ENCODE measurements at regions not wholly inside any gene's neighbourhood (a gene's known extent, or its start where the extent isn't known, plus 50 kb on each side); places are given as distances from the start of the nearest gene placed in this dataset.

DNA sequence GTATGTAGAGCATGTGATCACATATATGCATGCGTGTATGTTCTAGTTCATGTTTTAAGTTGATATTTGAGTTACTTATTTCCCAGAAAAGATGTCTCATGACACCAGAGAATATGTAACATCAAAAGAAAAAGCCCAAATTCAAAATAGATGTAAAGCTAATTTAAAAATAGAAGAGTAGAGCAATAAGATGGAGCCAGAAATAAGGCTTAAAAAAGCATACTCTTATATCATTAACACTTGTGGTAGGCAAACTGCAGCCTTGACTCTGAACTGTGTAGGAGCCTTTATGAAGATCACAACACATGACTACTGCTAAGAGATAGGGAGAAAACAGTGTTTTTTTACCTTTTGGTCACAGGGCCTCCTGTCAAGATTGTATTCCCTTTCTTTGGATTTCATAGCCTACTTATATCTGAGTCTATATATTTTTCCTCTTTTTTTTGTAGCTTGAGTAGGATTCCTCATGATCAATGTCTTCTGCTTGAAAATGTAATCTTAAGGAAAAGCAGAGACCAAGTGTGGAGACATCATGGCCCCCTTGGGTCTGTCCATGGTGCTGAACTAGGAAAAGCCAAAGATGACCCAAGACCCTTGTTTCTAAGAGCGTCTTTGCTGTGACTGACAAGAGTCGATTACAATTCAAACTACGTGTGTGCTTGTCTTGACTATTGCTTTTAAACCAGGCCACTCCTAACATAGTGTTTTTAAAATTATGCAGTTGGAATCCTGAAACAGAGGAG, 390.4 kb downstream of the SHISA9 start:
- DNase-seq = no peak

DNA sequence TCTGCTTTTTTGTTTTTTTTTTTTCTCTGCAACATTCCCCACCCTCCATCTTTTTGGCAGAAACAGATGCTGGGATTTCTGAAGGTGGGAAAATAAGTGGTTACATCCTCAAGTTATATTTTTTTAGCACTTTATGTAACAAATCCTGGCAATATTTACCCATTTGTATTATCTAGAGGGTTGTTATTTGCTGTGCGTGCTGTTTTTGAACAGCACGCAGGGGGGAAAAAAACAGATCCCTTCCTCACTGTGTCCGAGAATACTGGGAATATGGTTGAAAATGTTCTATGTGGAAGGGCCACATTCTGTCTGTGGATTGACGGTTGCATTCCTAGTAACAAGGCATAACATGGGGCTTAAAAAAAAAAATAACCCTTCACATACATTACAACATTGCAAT, 394.8 kb downstream of the SHISA9 start:
- no peak for DNase-seq

GRCh38 chr16:13298666-13299065, 397.3 kb downstream of the SHISA9 start:
- no peak for DNase-seq

GRCh38 chr16:13300066-13300840, 398.9 kb downstream of the SHISA9 start:
- no peak for DNase-seq

DNA sequence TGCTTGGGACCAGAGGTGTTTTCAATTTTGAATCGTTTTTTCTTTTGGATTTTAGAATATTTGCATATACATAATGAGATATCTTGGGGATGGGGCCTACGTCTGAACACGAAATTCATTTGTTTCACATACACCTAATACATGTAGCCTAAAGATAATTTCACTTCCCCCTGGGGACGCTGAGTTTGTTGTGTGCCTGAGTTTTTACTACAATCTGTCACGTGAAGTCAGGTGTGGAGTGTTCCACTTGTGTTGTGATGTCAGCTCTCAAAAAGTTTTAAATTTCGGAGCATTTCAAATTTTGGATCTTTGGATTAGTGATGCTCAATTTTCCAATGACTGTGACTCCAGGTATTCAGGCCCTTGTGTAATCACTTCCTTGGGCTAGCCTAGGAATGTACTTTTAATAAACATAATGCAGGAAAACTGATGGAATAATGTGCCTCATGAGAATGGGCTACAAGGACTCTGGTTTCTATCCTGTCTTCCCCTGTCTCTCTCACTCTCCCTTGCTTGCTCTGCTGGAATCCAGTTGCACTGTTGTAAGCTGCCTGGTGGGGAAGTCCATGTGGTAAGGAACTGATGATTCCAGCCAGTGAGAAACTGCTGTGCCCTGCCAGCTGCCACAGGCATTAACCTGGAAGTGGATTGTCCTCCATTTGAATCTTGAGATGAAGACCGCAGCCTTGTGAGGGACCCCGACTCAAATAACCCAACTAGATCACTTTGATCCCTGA, 403.8 kb downstream of the SHISA9 start:
- no peak for DNase-seq

- no peak for DNase-seq
Observed at GRCh38 chr16:13306161-13306995, 405.0 kb downstream of the SHISA9 start.

DNA sequence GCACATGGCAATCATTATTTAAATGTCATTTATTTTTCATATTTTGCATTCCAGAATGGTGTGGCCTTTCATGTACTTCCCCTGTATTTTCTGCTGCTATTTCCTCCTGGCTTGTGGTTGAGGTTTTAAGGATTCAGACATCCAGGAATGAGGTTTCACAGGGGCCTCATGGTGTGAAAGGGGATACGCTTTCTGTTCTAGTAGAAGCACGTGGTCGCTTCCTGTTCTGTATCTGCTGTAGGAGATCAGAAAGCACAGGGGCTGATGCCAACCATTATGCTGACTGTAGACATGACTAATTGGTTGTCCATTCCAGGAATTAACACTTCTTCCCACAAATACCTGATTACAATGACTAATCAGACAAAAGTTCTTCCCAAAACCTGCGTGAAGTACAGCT, 405.9 kb downstream of the SHISA9 start:
- no peak for DNase-seq

DNA sequence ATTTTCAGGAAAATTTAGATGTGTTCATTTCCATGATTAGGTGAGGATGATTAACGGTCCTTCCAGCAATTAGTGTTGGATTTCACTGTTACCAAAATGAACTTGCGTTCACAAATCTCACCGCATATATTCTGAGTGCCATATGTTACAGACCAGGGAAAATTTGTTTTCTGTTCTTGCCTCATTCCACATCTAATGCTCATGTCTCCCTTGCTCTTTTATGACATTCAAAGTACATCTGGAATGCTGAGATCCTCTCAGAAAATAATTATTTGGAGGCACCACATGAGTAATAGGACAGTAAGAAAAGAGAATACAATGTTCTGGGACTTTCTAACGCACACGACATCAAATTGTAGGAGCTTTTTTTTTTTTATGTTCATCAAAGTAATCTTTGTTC, 406.5 kb downstream of the SHISA9 start:
- DNase-seq = no peak

- no peak for DNase-seq
Observed at GRCh38 chr16:13312063-13312462, 410.7 kb downstream of the SHISA9 start.

GRCh38 chr16:13313351-13313750, 412.0 kb downstream of the SHISA9 start:
- no peak for DNase-seq

DNA sequence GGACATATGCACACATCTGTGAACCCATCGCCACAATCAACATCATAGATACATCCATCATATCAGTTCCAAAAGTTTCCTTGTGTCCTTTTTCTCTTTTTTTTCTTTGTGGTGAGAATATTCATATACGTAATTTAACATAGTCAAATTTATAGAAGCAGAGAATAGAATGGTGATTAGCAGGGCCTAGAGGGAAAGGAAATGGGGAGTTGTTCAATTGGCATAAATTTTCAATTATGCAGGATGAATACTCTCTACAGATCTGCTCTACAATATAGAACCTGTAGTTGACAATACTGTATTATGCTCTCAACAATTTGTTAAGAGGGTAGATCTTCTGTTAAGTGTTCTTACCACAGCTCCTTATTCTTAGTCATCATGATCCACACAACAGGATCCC, 413.2 kb downstream of the SHISA9 start:
- no peak for DNase-seq

DNA sequence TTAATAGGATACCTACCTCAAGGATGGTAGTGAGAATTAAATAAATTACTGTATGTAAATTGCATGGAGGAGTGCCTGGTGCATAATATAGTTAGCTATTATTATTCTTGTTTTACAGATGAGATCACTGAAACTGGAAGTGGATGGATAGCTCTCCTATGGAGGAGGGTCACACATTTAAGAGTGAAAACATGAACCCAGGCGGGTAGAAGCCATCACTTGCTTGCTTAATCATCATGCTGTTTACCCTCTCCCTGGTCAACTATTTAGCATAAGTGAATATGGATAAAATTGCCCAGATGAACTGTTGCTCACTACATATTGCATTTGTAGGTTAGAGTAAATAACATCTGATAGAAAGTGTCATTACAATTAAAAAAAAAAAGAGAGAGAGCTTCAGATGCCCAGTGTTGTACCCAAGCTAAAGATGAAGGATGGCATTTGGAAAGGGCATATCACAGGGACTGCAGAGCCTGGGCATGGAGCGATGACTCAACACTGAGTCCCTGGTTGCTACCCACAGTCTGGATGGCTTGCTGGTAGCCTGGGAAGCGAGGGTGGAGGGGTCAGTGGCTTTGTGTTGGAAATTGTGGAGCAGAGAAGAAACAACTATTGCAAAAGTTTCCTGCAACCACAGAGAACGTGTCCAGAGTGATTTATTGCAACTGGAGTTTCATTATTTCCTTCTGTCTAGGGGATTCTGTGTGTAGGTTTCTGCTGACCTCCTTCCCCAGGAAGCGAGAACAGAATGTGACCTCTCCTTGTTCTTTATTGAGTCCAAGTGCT, 414.4 kb downstream of the SHISA9 start:
- no peak for DNase-seq

DNA sequence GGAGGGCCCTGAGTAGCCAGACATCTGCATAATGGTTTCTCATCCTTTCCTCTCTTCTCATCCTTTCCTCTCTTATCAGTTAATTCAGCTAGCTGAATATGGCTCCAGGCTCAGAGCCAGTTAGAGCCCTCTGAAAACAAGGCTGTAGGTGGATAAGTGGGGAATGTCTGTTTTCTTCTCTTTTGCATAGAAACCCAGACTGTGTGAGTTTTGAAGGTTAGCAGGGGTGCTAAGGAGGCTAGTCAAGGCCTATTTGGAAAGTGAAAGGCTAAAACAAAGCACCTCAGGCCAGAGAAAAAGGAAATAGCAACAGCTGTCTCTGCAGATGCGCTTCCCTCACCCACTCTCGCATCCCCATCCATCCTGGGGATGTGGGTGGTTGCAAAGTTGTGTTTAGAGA, 420.9 kb downstream of the SHISA9 start:
- no peak for DNase-seq

- DNase-seq = no peak
Observed at GRCh38 chr16:13324851-13325250, 423.5 kb downstream of the SHISA9 start.

GRCh38 chr16:13325396-13325795, 424.0 kb downstream of the SHISA9 start:
- no peak for DNase-seq

GRCh38 chr16:13331918-13332317, 430.5 kb downstream of the SHISA9 start:
- DNase-seq = no peak

GRCh38 chr16:13332713-13333255, 431.4 kb downstream of the SHISA9 start:
- no peak for DNase-seq

- DNase-seq = no peak
Observed at GRCh38 chr16:13333336-13333735, 431.9 kb downstream of the SHISA9 start.

DNA sequence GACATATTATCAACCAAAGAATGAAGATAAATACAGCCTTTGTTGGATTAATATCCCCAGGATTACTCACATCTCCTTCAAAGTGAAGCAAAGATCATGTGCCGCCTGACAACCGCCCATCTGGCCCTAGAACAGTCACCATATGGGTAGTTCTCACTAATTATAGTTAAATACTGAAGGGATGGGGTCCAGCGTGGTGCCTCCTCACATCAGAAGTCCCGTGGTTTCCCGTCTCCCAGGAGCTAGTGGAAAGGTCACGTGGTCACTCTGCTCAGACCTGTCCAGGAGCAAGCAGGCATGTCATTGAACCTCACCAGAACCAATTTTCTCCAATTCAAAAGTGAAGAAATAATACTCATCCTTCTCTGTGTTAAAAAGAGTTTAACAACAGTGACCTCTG, 434.5 kb downstream of the SHISA9 start:
- no peak for DNase-seq

- no peak for DNase-seq
Observed at GRCh38 chr16:13336335-13336734, 434.9 kb downstream of the SHISA9 start.
